Activated T-helper 2 cell treated with anti-CD3 and anti-CD28 coated beads, Interferon-gamma antibody, Interleukin-2, Interleukin-4, amounts not matched to agents 10 μg/mL and 5 μg/mL and 100 μg/mL, durations not matched to agents 14 hours and 24 hours and 36 hours (primary cell): ENCODE measurements at regions not wholly inside any gene's neighbourhood (a gene's known extent, or its start where the extent isn't known, plus 50 kb on each side); places are given as distances from the start of the nearest gene placed in this dataset.

Experiments used
- DNase-seq: peaks from one replicate; pipeline ENCODE4 v3.0.0; 2021; ENCODE audit warnings: low spot score
- H3K27ac Mint-ChIP-seq: one replicate; pipeline ENCODE4 v1.8.0; 2021; ENCODE audit warnings: mixed read lengths
- H3K27me3 Mint-ChIP-seq: one replicate; pipeline ENCODE4 v1.8.0; 2021; ENCODE audit warnings: low read depth, mixed read lengths
- H3K36me3 Mint-ChIP-seq: one replicate; pipeline ENCODE4 v1.8.0; 2021; ENCODE audit warnings: low read depth, mixed read lengths
- H3K4me1 Mint-ChIP-seq: one replicate; pipeline ENCODE4 v1.8.0; 2021; ENCODE audit warnings: low read depth, mixed read lengths
- H3K4me3 Mint-ChIP-seq: one replicate; pipeline ENCODE4 v1.8.0; 2021; ENCODE audit warnings: low read depth, mild to moderate bottlenecking, moderate library complexity, mixed read lengths
- H3K9me3 Mint-ChIP-seq: one replicate; pipeline ENCODE4 v1.8.0; 2021; ENCODE audit warnings: mixed read lengths
- intact Hi-C: fragments of 100-400 bp; cut with micrococcal nuclease; formaldehyde crosslinking; loops from one replicate; pipeline ENCODE4 v1.15.1; 2023

DNA sequence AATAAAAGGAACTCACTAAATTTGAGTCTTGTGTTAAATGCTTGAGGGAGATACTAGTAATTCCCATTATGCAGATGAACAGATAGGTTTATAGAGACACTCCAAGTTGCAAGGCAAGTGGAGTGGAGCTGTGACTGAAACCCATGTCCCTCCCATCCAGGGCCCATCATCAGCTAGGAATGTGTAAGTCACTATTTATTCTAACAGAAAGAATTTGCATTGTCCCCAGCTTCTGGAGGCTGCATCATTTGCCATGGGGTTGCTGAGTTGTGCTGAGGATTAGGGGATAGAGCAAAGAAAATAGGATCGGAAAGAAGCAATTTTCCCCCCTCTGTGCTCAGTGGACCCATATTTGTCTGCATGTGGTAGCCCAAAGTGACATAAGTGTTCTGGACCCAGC, 197.4 kb upstream of the RGMA start:
- intact Hi-C loops, result no loop called here
- Mint-ChIP-seq H3K4me3 (no peak overlapping the region), H3K36me3 (no peaks in the 10 kb centered on the region), H3K27ac (no peak overlapping the region), H3K9me3 (no peaks in the 10 kb centered on the region), H3K4me1 (no peaks in the 10 kb centered on the region), H3K27me3 (no peaks in the 10 kb centered on the region)
- no peak for DNase-seq

DNA sequence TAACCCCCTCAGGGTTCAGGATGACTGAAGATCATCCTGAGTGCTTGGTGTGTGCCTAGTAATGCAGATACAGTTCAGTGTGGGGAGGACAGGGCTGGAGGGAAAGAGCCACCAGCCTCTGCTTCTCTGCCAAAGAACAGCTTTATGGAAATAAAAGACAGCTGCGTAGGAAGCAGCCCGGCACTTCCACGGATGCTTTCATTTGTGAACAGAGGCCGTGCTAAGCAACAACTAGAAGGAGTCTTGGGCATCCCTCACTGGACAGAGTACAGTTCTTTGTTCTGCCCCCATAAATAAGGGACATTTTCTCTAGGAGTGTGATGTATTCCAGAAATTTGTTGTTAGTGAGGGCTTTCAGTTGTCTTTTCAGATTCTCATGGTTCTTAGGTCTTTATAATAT, 194.8 kb upstream of the RGMA start:
- H3K4me1 Mint-ChIP-seq, result no peaks in the 10 kb centered on the region
- intact Hi-C loops, result no loop called here
- no peaks in the 10 kb centered on the region for H3K27me3 Mint-ChIP-seq

DNA sequence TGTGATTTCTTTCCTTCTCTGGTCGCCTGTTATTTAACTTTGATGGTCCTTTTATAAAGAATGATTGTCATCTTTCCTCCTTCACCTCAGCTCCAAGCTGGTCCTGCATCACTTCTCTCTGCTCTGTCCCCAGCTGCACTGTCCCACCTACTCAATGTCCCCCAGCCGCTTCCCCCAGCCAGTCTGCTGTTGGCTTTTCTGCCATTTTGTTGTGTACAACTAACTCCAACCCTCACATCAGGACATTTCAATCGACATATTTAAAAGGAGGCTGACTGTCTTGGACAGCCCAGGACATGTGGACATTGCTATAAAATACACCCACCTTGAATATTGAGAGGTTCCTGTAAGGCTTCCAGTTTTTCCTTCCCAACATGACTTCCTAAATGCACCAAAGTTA, 193.8 kb upstream of the RGMA start:
- Mint-ChIP-seq H3K4me3 (no peak overlapping the region), H3K27me3 (no peaks in the 10 kb centered on the region), H3K4me1 (no peaks in the 10 kb centered on the region), H3K9me3 (no peaks in the 10 kb centered on the region), H3K36me3 (no peaks in the 10 kb centered on the region), H3K27ac (no peak overlapping the region)
- DNase-seq, result no peak
- intact Hi-C loops, result no loop called here

More for the DNA sequence above, 194.8 kb upstream of the RGMA start:
- Mint-ChIP-seq H3K36me3 (no peaks in the 10 kb centered on the region), H3K27ac (no peak overlapping the region), H3K9me3 (no peaks in the 10 kb centered on the region), H3K4me3 (no peak overlapping the region)
- no peak for DNase-seq

- Mint-ChIP-seq H3K27ac (no peak overlapping the region), H3K27me3 (no peaks in the 10 kb centered on the region), H3K36me3 (no peaks in the 10 kb centered on the region), H3K9me3 (no peaks in the 10 kb centered on the region), H3K4me1 (no peaks in the 10 kb centered on the region), H3K4me3 (no peak overlapping the region)
- intact Hi-C loops, result no loop called here
- DNase-seq, result no peak
Observed at GRCh38 chr15:93278783-93279182, 189.8 kb upstream of the RGMA start.

DNA sequence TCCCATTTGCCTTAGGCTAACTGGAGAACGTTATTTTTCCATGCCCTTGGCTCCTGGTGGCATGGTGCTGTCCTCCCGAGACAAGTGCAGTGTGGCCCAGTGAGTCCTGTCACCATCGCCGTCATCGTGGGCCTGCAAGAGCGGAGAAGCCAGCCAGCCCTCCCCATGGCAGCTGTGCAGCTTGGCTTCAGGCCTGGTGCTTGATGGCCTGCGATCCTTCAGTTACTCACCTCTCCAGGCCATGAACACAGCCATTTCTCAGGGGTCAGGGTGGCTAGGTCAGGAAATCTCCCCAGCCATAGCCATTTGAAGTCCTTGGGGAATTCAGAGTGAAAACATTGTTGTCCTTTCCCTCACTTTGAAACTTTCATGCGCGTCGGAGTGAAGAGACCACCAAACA, 189.0 kb upstream of the RGMA start:
- no peaks in the 10 kb centered on the region for H3K9me3 Mint-ChIP-seq
- no peak overlapping the region for H3K4me3 Mint-ChIP-seq
- H3K27me3 Mint-ChIP-seq, result no peaks in the 10 kb centered on the region
- no peaks in the 10 kb centered on the region for H3K4me1 Mint-ChIP-seq
- H3K36me3 Mint-ChIP-seq, result no peaks in the 10 kb centered on the region
- no peak for DNase-seq
- H3K27ac Mint-ChIP-seq, result no peak overlapping the region
- intact Hi-C loops, result no loop called here

- no peak for DNase-seq
- H3K4me1 Mint-ChIP-seq, result no peaks in the 10 kb centered on the region
- H3K27ac Mint-ChIP-seq, result no peak overlapping the region
- no peak overlapping the region for H3K4me3 Mint-ChIP-seq
- intact Hi-C loops, result no loop called here
- H3K36me3 Mint-ChIP-seq, result no peaks in the 10 kb centered on the region
- no peaks in the 10 kb centered on the region for H3K27me3 Mint-ChIP-seq
- H3K9me3 Mint-ChIP-seq, result no peaks in the 10 kb centered on the region
Observed at GRCh38 chr15:93274257-93274656, 185.2 kb upstream of the RGMA start.

- no peak overlapping the region for H3K4me3 Mint-ChIP-seq
- no peaks in the 10 kb centered on the region for H3K27me3 Mint-ChIP-seq
- H3K4me1 Mint-ChIP-seq, result no peaks in the 10 kb centered on the region
- no peak overlapping the region for H3K27ac Mint-ChIP-seq
- no peaks in the 10 kb centered on the region for H3K9me3 Mint-ChIP-seq
- no peaks in the 10 kb centered on the region for H3K36me3 Mint-ChIP-seq
- intact Hi-C loops, result no loop called here
- no peak for DNase-seq
Observed at GRCh38 chr15:93271871-93272270, 182.9 kb upstream of the RGMA start.

GRCh38 chr15:93270937-93271467, 182.0 kb upstream of the RGMA start:
- no peak for DNase-seq
- no peaks in the 10 kb centered on the region for H3K9me3 Mint-ChIP-seq
- intact Hi-C loops, result no loop called here
- H3K27me3 Mint-ChIP-seq, result no peaks in the 10 kb centered on the region
- H3K36me3 Mint-ChIP-seq, result no peaks in the 10 kb centered on the region
- H3K4me3 Mint-ChIP-seq, result no peak overlapping the region
- H3K27ac Mint-ChIP-seq, result no peak overlapping the region
- H3K4me1 Mint-ChIP-seq, result no peaks in the 10 kb centered on the region

DNA sequence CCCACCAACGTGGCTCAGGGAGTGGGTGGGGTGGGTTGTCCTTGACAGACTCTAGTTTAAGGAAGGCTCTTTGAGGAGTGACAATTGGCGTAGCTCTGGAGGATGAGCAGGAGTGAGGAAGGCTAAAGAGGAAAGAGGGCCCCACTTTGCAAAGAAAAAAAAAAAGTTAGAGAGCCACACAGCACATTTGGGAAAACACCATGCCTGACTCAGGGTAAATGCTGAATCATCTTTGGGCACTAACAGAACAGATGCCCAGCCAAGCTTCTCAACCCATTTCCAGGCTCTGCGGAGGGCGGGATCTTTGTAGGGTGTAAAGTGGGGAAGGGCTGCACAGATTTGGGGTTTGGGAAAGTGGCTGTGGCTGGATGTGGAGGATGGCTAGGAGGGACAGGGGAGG, 179.1 kb upstream of the RGMA start:
- intact Hi-C loops, result no loop called here
- no peaks in the 10 kb centered on the region for H3K9me3 Mint-ChIP-seq
- DNase-seq, result no peak
- H3K4me3 Mint-ChIP-seq, result no peak overlapping the region
- H3K36me3 Mint-ChIP-seq, result no peaks in the 10 kb centered on the region
- H3K4me1 Mint-ChIP-seq, result no peaks in the 10 kb centered on the region
- no peaks in the 10 kb centered on the region for H3K27me3 Mint-ChIP-seq
- no peak overlapping the region for H3K27ac Mint-ChIP-seq

DNA sequence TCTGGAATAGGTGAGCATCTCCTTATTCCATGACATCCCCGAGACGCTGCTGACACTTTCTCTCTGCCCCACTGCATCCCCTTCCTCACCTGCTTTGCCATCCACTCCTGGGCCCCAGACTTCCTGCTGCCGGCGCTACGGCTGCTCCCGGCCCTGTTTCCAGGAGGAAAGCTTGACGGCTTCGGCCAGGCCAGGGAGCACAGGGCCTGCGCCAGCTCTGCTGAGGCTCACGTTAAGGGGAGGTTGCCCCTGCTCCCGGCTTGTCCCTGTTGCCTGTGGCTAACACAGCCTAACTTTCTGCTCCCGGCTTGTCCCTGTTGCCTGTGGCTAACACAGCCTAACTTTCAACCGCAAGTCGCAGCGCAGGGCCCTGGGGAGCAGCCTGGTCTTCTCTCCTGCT, 177.3 kb upstream of the RGMA start:
- Mint-ChIP-seq H3K4me3 (no peak overlapping the region), H3K4me1 (no peaks in the 10 kb centered on the region), H3K27me3 (no peaks in the 10 kb centered on the region), H3K27ac (no peak overlapping the region), H3K36me3 (no peaks in the 10 kb centered on the region), H3K9me3 (no peaks in the 10 kb centered on the region)
- no peak for DNase-seq
- intact Hi-C loops, result no loop called here

GRCh38 chr15:93265111-93265556, 176.1 kb upstream of the RGMA start:
- no peaks in the 10 kb centered on the region for H3K36me3 Mint-ChIP-seq
- H3K4me3 Mint-ChIP-seq, result no peak overlapping the region
- H3K27me3 Mint-ChIP-seq, result no peaks in the 10 kb centered on the region
- intact Hi-C loops, result no loop called here
- DNase-seq, result no peak
- no peaks in the 10 kb centered on the region for H3K4me1 Mint-ChIP-seq
- H3K9me3 Mint-ChIP-seq, result no peaks in the 10 kb centered on the region
- H3K27ac Mint-ChIP-seq, result no peak overlapping the region

- Mint-ChIP-seq H3K36me3 (no peaks in the 10 kb centered on the region), H3K4me1 (no peaks in the 10 kb centered on the region), H3K27me3 (no peaks in the 10 kb centered on the region), H3K4me3 (no peak overlapping the region), H3K27ac (no peak overlapping the region), H3K9me3 (no peaks in the 10 kb centered on the region)
- no peak for DNase-seq
- intact Hi-C loops, result no loop called here
Observed at GRCh38 chr15:93261845-93262244, 172.8 kb upstream of the RGMA start.

DNA sequence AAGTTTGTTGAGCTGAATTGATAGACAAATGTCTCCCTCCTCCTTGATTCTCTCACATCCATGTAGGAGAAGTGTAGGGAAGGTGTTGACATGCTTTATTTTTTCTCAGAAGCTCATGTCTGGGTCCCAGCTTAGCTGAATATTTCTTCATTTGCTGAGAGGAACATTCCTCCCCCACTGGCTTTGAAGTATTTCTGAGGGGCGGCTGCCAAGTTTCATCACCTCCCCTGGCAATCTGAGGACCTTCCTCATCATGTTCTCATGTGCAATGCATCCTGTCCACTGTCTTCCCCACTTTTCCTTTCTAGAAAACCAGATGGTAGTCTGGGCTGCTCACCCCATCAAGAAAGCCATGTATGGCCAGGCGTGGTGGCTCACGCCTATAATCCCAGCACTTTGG, 168.9 kb upstream of the RGMA start:
- no peak overlapping the region for H3K4me3 Mint-ChIP-seq
- H3K9me3 Mint-ChIP-seq, result no peaks in the 10 kb centered on the region
- no peaks in the 10 kb centered on the region for H3K36me3 Mint-ChIP-seq
- H3K27ac Mint-ChIP-seq, result no peak overlapping the region
- no peaks in the 10 kb centered on the region for H3K4me1 Mint-ChIP-seq
- DNase-seq, result no peak
- intact Hi-C loops, result no loop called here
- H3K27me3 Mint-ChIP-seq, result no peaks in the 10 kb centered on the region

GRCh38 chr15:93253681-93254080, 164.7 kb upstream of the RGMA start:
- DNase-seq, result no peak
- Mint-ChIP-seq H3K9me3 (no peaks in the 10 kb centered on the region), H3K4me1 (no peaks in the 10 kb centered on the region), H3K4me3 (no peak overlapping the region), H3K27me3 (no peaks in the 10 kb centered on the region), H3K36me3 (no peaks in the 10 kb centered on the region), H3K27ac (no peak overlapping the region)
- intact Hi-C loops, result no loop called here
